Hepatic stellate cell (primary cell): ENCODE measurements at regions not wholly inside any gene's neighbourhood (a gene's known extent, or its start where the extent isn't known, plus 50 kb on each side); places are given as distances from the start of the nearest gene placed in this dataset.

Source experiments
- DNase-seq: peaks from one replicate; pipeline ENCODE4 v3.0.0; 2011; ENCODE audit warnings: low spot score

DNA sequence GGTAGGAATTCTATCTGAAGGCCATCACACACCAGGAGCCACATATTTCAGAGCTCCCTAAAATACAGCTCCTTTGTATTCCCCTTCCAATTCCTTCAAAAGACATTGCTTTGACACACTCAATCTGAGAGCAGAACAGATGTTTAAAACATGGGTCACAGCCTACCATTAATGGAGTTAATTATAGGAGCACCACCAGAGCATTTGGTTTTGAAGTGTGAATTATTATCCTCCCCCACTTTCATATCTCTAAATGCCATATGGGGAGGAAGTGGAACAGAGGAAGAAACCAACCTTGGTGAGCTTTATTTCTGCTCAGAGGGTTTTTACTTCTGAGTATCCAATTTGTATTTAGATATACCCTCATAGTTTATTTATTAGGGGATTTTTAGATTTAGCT is 50.7 kb upstream of the TNFRSF21 start:
- no peak for DNase-seq

- no peak for DNase-seq
Measured at GRCh38 chr6:47362857-47363461, 53.3 kb upstream of the TNFRSF21 start.

DNA sequence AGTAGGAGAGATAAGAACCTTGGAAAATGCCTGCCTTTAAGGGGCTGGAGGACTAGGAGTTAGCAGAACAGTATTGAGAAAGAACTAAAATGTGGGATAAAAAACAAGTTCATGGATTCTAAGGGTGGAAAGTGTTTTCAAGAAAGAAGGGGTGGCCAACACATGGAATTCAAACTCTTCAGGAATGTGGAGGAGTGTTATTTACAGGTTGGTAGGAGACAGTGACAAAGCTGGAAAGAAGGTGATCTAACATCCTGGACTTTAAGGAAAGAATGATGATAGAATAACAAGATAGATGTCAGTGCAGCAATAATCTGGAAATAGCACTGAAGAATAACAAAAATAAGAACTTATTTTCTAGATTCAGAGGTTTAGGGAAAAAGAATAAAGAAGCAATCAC is 54.0 kb upstream of the TNFRSF21 start:
- no peak for DNase-seq

DNA sequence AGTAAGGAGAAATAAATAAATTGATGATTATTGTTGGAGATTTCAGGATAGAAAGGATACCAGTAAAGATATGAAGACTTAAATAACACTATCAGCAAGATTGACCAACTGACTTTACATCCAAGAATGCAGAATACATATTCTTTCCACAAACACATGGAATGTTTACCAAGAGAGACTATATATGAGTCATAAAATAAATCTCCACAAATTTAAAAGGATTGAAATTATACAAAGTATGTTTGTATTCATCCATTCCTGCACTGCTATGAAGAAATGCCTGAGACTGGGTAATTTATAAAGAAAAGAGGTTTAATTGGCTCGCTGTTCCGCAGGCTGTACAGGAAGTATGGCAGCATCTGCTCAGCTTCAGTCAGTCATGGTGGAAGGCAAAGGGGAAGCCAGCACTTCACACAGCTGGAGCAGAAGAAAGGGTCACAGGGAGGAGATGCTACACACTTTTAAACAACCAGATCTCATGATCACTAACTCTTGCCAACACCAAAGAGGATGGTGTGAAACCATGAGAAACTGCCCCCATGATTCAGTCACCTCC is 56.7 kb upstream of the TNFRSF21 start:
- DNase-seq = no peak

GRCh38 chr6:47371139-47371869 is 61.6 kb upstream of the TNFRSF21 start:
- DNase-seq = no peak

DNA sequence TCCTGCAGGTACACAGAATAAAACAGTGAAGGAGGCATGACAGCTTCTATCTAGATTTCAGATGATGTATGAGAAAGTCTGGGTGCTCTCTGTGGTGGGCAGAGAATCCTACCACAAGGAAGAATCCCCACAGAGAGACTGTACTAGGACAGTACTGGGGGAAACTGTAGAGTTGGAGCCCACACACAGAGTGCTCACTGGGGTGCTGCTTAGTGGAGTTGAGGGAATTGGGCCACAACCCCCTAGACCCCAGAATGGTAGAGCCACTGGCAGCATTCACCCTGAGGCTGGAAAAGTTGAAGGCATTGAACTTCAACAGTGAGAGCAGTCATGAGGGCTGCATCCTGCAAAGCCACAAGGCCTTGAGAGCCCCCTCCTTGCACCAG is 62.2 kb upstream of the TNFRSF21 start:
- no peak for DNase-seq

DNA sequence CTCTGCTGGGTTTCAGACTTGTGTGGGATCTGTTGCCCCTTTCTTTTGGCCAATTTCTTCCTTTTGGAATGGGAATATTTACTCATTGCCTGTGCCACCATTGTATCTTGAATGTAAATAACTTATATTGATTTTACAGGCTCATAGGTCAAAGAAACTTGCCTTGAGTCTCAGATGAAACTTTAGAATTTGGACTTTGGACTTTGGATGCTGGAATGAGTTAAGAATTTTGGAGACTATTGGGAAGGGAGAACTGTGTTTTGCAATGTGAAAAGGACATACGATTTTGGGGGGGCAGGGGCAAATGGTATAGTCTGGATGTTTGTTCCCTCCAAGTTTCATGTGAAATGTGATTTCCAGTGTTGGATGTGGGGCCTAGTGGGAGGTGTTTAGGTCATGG is 62.6 kb upstream of the TNFRSF21 start:
- no peak for DNase-seq

GRCh38 chr6:47375426-47375825 is 65.7 kb upstream of the TNFRSF21 start:
- no peak for DNase-seq

- no peak for DNase-seq
Measured at GRCh38 chr6:47376930-47377329, 67.2 kb upstream of the TNFRSF21 start.

DNA sequence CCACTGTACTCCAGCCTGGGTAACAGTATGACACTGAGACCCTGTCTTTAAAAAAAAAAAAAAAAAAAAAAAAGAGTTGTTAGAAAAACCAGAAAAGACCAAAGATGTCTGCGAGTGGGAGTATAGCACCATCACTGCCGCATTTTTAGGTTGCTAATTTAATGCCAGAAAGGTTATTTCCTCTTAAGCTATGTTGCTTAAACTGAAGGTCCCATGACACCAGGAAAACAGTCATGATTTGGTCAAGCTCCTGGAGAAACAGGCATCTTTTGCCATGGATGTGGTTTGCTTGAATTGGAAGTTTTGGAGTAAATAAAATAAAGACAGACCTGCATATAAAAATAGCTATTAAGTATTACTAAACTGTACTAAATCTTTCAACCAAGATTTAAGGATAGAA is 68.3 kb upstream of the TNFRSF21 start:
- no peak for DNase-seq

- DNase-seq = no peak
Measured at GRCh38 chr6:47379328-47379727, 69.6 kb upstream of the TNFRSF21 start.

DNA sequence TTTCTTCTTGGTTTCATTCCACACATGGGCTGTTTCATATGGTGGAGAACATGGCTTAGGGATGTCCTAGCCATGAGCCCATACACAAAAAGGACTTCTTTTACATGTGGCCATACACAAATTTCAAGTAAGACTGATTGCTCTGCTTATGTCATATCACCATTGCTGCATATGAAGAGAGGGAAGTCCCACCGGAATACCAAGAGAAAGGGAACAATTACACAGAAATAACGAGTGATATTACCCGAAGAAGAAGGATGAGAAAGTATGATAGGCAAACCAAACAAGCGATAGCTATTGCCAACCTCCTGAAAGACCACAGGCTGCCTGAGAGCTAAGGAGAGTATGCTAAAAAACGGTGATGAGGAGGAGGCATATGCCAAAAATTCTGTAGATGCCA is 70.5 kb upstream of the TNFRSF21 start:
- DNase-seq = no peak

GRCh38 chr6:47381036-47381435 is 71.3 kb upstream of the TNFRSF21 start:
- DNase-seq = no peak

DNA sequence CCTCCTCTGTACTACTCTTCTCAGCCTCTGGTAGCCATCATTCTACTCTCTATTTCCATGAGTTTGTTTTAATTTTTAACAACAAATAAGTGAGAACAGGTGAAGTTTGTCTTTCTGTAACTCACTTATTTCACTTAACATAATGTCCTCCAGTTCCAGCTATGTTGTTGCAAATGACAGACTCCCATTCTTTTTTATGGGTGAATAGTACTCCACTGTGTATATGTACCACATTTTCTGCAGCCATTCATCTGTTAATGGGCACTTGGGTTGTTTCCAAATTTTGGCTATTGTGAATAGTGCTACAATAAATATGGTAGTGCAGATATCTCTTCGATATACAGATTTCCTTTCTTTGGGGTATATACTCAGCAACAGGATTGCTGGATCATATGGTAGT is 73.7 kb upstream of the TNFRSF21 start:
- DNase-seq = no peak

- DNase-seq = no peak
Measured at GRCh38 chr6:47391675-47392074, 82.0 kb upstream of the TNFRSF21 start.

- no peak for DNase-seq
Measured at GRCh38 chr6:47392251-47392650, 82.5 kb upstream of the TNFRSF21 start.

- no peak for DNase-seq
Measured at GRCh38 chr6:47396401-47397069, 81.1 kb upstream of the CD2AP start.

DNA sequence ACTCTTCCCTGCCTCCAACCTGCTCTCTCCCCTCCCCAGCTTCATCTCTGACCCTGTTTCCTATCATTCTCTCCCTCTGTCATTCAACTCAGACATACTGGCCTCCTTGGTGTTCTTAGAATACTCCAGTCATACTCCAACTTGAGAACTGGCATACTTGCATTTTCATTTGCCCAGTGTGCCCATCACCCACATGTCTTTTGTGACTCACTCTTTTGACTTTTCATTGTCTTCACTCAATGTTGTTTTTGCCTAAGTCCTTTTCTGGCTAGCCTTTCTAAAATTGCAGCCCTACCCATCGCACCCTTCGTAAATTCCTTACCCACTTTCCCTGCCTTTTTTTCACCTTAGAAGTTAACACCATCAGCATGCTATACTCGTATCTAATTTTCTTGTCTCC is 77.0 kb upstream of the CD2AP start:
- DNase-seq = no peak

- no peak for DNase-seq
Measured at GRCh38 chr6:47402081-47402480, 75.5 kb upstream of the CD2AP start.

- no peak for DNase-seq
Measured at GRCh38 chr6:47403056-47403455, 74.5 kb upstream of the CD2AP start.

- DNase-seq = no peak
Measured at GRCh38 chr6:47403801-47404200, 73.8 kb upstream of the CD2AP start.

DNA sequence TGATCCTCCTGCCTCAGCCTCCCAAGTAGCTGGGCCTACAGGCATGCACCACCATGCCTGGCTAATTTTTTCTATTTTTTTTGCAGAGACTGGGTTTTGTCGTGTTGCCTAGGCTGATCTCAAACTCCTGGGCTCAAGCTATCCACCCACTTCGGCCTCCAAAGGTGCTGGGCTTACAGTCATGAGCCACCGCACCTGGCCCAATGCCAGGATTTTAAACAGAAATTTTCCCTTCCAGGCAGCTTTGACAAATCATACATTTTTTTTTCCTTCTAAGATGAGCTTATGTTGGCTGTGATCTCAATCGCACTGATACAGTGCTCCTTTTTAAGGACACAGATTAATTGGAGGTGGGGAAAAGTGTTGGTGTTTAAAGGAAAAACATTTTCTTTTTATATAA is 73.2 kb upstream of the CD2AP start:
- no peak for DNase-seq

DNA sequence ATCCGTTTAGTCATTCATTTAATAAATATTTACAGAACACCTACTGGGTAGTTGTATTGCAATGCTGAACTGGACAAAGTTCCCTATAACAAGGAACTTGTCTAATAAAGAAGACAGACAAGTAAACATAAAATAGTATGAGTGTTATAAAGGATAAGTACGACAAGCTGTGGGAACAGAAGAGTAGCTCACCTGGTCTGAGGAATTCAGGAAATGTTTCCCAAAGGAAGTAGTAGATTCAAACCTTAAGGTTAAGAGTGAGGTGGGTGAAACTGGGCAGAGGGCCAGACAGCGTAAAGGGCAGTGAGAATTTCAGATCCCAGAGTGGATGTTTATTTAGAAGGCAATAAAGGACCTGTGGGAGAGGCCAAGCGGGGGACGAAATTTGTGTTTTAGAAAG is 72.3 kb upstream of the CD2AP start:
- DNase-seq = no peak
